ENCODE measurements at regions not wholly inside any gene's neighbourhood (a gene's known extent, or its start where the extent isn't known, plus 50 kb on each side); places are given as distances from the start of the nearest gene placed in this dataset.

DNA sequence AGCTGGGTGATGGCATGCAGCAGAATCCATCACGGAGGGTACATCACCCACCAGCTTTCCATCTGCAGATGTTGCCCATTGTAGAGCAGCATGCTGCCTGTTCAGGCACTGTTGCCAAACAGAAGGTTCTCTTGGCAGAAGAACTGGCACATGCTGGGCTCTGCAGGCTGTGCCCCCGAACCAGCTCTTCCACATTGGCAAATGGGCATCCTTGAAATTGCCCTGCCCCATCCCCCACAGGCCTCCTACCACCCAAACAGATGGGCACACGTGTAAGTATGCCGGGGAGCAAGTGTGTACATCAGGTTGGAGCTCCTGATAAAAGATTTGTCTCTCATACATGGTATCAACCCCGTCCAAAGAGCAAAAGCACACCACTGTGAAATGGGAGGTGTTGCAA, 220.3 kb upstream of the TAS2R1 start:
- TF ChIP-seq, protein P1, sequence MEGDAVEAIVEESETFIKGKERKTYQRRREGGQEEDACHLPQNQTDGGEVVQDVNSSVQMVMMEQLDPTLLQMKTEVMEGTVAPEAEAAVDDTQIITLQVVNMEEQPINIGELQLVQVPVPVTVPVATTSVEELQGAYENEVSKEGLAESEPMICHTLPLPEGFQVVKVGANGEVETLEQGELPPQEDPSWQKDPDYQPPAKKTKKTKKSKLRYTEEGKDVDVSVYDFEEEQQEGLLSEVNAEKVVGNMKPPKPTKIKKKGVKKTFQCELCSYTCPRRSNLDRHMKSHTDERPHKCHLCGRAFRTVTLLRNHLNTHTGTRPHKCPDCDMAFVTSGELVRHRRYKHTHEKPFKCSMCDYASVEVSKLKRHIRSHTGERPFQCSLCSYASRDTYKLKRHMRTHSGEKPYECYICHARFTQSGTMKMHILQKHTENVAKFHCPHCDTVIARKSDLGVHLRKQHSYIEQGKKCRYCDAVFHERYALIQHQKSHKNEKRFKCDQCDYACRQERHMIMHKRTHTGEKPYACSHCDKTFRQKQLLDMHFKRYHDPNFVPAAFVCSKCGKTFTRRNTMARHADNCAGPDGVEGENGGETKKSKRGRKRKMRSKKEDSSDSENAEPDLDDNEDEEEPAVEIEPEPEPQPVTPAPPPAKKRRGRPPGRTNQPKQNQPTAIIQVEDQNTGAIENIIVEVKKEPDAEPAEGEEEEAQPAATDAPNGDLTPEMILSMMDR (IDR thresholded peaks at IDR 0.05; ENCODE audit: borderline replicate concordance, control extremely low read depth, extremely low read depth, insufficient read depth, missing control alignments) = no peak
- in situ Hi-C loops (cut with MboI; ENCODE audit: low sequenced_read_pairs, unreplicated experiment) = no loop called here
- no peak for DNase-seq (ENCODE audit: low spot score)

DNA sequence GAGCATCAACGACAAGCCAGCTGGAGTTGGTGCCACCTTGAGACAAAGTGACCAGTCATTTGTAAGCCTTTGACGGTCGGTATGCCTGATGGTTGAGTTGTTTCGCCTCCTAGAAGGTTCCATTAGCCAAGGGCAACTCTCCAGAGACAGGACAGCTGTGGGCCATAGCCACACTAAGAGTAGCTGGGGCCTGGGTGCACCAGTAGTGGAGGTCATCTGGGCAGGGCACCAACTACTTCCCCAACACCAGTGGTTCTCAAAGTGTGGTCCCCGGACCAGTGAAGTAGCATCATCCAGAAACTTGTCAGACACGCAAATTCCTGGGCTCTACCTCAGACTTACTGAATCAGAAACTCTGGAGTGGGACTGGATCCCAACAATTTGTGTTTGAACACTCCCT, 217.5 kb upstream of the TAS2R1 start:
- no peak for DNase-seq (ENCODE audit: low spot score)
- TF ChIP-seq, protein P1 (IDR thresholded peaks at IDR 0.05; ENCODE audit: borderline replicate concordance, control extremely low read depth, extremely low read depth, insufficient read depth, missing control alignments) = no peak
- in situ Hi-C loops (cut with MboI; ENCODE audit: low sequenced_read_pairs, unreplicated experiment) = no loop called here

DNA sequence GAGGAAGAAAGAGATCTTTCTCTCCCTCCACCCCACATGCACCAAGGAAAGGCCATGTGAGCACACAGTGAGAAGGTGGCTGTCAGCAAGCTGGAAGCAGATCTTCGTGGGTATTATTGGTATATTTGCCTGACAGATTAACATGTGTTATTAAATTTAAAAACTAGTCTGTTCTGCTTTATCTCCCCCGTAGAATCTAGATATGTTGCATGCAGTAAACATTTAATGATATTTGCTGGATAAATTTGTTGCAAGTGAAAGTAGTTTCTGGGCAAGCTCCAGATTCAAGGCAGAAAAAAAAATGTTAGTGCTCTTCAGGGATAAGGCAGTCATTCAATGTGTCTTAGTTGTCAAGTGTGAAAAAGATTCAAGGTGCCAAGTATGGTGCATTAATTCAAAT, 215.0 kb upstream of the TAS2R1 start:
- DNase-seq (ENCODE audit: low spot score) = no peak
- TF ChIP-seq, protein P1 (IDR thresholded peaks at IDR 0.05; ENCODE audit: borderline replicate concordance, control extremely low read depth, extremely low read depth, insufficient read depth, missing control alignments) = no peak
- in situ Hi-C loops (cut with MboI; ENCODE audit: low sequenced_read_pairs, unreplicated experiment) = no loop called here

DNA sequence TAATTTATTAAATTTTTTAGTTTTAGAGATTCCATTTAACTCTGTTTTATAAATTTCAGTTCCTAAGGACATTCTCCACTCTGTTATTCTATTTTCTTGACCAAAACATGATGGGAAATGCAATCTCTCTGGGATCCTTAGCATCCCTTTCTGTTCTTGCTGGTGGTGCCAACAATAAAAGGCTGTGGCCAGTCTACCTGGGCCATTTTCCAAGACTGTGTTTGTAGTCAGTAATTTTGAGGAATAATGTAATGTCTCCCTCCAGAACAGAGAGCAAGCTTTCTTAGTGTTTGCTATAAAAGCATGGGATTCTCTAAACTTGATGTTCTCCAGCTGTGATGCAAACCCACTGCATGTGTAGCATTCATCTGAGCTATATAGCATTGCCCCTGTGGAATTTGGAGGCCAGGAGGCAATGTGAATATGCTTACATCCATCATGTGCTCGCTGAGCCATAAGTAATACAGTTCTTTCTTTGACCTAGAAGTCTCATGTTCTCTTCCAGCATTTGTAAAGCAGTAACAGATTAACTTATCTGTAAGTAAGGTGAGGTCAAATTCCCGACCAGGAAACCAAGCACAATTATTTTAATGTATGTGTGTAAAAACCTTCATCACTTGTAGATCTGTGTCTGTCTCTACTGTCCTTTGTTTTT, 211.5 kb upstream of the TAS2R1 start:
- DNase-seq (ENCODE audit: low spot score) = no peak
- in situ Hi-C loops (cut with MboI; ENCODE audit: low sequenced_read_pairs, unreplicated experiment) = no loop called here
- TF ChIP-seq, protein P1 (IDR thresholded peaks at IDR 0.05; ENCODE audit: borderline replicate concordance, control extremely low read depth, extremely low read depth, insufficient read depth, missing control alignments) = no peak

DNA sequence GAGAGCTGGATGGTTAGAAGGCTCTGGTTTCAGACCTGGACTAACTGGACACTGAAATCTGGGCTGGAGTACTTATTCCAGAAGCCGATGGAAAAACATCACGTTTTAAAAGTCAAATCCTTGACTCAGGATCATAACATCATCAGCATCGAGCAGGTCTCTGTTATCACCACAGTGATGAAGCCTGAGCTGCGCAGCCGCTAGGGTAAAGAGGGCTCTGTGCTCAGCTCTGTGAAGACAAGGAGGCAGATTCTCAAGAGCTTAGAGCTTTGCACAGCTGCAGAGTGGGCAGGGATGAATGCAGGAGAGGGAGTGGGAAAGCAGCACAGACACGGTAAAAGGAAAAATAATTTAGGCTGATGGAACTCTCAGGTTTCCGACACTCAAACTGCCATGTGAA, 208.8 kb upstream of the TAS2R1 start:
- in situ Hi-C loops (cut with MboI; ENCODE audit: low sequenced_read_pairs, unreplicated experiment) = no loop called here
- TF ChIP-seq, protein P1 (IDR thresholded peaks at IDR 0.05; ENCODE audit: borderline replicate concordance, control extremely low read depth, extremely low read depth, insufficient read depth, missing control alignments) = no peak
- no peak for DNase-seq (ENCODE audit: low spot score)

DNA sequence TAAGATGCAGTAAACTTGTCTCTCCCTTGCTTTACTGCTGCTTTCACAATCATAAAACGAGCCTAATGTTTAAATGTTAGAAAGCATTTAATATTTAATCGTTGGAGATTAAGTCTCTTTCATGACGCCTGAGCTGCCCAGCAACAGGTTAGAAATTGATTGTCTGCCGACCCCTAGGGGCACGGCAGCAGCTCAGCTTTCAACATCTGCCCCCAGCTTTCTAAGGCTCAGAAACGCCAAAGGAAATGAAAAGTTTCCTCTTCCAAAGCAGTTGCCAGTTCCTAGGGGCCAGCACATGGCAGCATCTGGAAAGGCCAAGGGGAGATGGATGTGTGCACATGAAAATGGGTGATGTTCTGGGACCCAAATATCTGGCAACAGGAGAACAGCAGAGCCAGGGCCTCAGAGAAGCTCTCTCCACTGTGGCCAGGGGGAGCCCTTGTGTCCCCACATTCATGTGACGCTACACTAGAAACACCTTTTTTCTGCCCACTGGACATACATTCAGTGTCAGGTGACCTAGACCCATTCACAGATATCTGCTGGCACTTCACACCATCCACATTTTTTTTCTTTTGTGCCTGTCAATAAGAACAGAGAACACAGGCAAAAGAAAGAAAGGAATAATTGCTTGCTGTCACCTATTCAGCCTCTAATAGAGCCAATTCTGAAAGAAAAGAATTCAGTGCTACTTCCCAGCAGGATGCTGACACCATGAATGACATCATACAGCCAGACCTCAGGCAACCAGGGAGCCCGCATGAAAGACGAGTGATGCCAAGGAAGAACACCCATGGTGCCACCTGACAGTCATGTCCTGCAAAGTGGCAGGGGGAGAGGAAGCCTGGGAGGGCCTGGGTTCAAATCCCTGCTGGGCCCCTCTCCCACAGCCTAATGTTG, 205.0 kb upstream of the TAS2R1 start:
- TF ChIP-seq, protein P1 (IDR thresholded peaks at IDR 0.05; ENCODE audit: borderline replicate concordance, control extremely low read depth, extremely low read depth, insufficient read depth, missing control alignments) = no peak
- DNase-seq (ENCODE audit: low spot score) = no peak
- in situ Hi-C loops (cut with MboI; ENCODE audit: low sequenced_read_pairs, unreplicated experiment) = no loop called here
